KOPT-K1 (cell line): ENCODE measurements at regions not wholly inside any gene's neighbourhood (a gene's known extent, or its start where the extent isn't known, plus 50 kb on each side); places are given as distances from the start of the nearest gene placed in this dataset.
"Not testable (repeated sequence)": the region's sequence is repeated elsewhere in the genome, so short reads cannot be mapped to it uniquely, and the experiment has no call there.

Source experiments
- H3K27ac ChIP-seq: fragments of 200-600 bp; sonication (generic); 2 replicates; pipeline ENCODE4 v1.5.1; 2016; ENCODE audit warnings: antibody characterized with exemption, mild to moderate bottlenecking, low read depth, low read length; ENCODE audit not compliant: poor library complexity, severe bottlenecking
- H3K36me3 ChIP-seq: fragments of 200-600 bp; sonication (generic); 2 replicates; pipeline ENCODE4 v1.5.1; 2017; ENCODE audit warnings: antibody characterized with exemption, mild to moderate bottlenecking, low read length, moderate library complexity; ENCODE audit not compliant: insufficient read depth
- H3K9me3 ChIP-seq: fragments of 200-600 bp; sonication (generic); 2 replicates; pipeline ENCODE4 v1.5.1; 2017; ENCODE audit warnings: antibody characterized with exemption, low read length, mild to moderate bottlenecking; ENCODE audit not compliant: insufficient read depth, poor library complexity, severe bottlenecking

DNA sequence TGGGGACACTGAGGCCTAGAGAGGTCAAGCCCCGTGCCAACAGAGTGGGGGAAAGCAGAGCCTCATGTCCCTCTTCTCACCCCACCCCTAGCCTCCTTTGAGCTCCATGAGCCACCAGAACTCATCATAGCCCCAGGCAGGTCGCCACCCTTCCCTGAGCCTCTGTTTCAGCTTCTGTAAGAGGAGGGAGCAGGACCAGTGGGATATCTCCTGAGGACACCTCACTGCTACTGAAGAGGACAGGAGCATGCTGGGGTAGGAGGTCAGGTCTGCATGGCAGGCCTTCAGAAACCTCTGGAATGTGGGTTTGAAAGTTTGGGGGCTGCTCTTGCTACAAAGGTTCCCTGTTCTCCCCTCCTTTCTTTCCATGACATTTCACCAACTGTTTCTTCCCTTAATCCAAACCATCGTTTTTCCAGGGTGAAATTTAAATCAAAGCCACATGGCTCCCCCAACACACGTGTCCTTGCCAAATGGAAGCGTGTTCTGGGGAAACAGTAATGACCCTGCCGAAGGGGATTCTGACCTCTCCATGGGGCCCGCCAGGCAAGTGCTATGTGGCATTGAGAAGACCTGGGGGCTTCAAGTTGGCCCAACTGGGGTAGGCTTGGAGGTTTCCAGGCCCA is 88.1 kb upstream of the RUNX3 start:
- no peaks in the 10 kb centered on the region for H3K9me3 ChIP-seq
- no peaks in the 10 kb centered on the region for H3K36me3 ChIP-seq
- peak overlapping the region; percentile 99 for H3K27ac ChIP-seq

DNA sequence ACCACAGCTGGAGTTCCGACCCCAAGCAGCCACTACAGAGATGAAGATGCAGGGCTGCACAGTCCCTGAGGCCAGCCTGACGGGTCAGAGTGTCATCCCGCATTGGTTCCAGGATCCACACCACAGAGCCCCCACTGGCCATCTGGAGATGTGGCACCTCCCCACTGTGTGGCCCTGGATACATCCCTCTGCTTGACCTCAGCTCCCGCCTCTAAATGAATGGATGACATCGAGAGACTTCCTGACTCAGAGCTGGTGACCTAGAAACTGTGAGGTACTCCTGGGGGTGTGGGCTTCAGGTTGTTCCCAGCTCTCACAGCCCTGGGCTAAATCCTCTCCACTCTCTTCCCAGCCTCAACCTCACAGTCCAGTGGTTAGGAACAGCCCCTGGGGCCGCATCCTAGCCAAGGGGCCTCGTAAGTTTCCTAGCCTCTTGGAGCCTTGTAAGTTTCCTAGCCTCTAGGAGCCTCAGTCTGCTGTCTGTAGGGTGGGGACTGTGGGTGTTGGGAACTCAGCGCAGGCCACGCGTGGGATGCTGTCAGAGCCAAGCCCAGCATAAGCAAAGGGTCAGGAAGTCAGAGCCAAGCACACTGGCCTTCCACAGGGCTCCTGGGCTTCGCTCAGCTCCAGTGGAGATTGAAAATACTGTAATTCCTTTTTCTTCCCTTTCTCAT is 87.5 kb upstream of the RUNX3 start:
- Histone ChIP-seq H3K27ac (peak overlapping the region; percentile 99), H3K9me3 (no peaks in the 10 kb centered on the region), H3K36me3 (no peaks in the 10 kb centered on the region)

DNA sequence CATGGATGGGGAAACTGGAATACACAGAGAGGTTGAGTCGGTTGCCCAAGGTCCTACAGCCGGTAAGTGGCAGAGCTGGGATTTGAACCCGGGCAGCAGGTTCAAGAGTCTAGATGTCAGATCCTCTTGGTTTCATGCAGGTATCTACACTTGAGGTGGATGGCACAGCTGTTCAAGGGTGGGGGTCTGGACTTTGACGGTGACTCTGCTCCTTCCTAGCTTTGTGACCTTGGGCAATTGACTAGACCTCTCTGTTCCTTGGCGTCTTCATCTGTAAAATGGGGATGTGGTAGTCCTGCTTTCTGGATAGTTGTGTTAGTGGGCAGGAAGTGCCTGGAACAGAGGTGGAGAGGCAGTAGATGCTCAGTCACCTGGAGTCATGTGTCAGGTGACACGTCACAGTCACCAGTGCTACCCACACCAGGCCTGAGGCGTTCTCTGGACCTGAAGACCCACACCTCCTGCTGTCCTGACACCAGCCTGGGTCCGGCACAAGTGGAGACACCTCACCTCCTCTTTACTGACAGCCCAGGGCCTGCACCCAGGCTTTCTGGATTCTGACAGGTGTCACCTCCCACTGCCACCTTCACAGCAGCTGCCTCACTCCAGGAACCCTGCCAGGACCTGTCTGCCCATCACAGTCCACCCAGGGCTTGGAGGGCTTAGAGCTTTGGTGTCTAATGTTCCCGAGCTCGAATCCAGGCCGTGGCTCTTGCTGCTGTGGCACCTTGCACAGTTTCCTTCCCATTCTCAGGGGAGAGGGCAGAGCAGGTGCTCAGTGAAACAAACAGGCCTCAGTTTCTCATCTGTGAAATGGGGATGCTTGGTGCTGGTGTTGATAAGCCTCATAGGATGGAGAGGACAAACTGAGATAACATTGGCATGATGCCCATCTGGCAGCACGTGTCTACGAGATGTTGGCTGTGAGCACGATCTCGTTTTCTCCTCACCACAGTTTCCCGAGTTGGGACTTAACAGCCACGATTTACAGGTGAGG is 83.2 kb upstream of the RUNX3 start:
- Histone ChIP-seq H3K27ac (no peak overlapping the region), H3K36me3 (no peaks in the 10 kb centered on the region), H3K9me3 (no peaks in the 10 kb centered on the region)

DNA sequence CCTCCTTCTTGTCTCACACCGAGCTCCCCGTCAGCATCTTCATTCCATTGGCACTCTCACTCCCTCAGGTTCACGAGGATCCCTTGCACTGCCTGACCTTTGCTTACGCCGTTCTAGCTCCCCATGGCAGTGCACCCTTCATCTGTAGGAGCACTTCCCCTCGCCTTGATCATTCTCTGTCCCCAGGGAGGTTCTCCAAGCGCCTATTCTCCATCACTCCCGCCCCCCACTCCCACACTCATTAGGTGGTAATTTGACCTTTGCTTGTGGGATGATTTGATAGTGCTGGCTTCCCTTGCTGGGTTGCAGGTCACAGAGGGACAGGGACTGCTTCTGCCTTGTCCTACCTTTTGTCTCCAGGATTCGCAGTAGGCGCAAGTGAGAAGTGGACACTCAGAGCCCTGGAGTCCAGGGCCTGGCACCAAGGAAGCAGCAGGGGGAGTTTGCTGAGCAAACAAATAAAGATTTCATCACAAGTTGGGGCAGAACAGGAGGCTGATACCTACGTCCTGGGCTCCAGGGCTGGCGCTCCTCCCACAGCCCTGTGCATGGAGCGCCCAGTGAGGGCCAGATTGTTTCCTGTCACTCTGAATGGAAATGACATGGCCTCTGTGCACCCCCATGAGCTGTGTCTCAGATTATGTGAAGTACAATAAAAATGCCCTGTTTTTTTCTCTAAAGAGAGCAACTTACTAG is 82.0 kb upstream of the RUNX3 start:
- peak overlapping the region; percentile 27 for H3K27ac ChIP-seq
- H3K9me3 ChIP-seq = no peaks in the 10 kb centered on the region
- no peaks in the 10 kb centered on the region for H3K36me3 ChIP-seq

DNA sequence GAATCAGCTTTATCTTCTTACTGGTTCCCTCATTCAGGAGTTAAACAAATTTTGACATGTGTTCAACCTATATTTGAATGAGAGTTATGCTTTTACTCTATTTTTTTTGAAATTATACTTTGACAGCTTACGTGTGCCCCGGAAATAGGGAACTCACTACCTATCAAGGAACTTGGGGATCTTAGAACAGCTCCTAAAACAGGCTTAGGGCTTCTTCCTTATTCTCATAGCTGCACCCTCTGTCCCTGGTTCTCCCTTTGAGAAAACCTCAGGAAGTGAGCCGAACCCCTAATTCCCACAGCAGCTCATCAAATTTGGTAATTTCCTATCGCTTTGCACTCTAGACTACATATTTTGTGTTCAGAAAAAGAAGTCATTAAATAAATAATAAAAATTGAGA is 81.2 kb upstream of the RUNX3 start:
- Histone ChIP-seq H3K36me3 (no peaks in the 10 kb centered on the region), H3K9me3 (no peaks in the 10 kb centered on the region), H3K27ac (no peak overlapping the region)

DNA sequence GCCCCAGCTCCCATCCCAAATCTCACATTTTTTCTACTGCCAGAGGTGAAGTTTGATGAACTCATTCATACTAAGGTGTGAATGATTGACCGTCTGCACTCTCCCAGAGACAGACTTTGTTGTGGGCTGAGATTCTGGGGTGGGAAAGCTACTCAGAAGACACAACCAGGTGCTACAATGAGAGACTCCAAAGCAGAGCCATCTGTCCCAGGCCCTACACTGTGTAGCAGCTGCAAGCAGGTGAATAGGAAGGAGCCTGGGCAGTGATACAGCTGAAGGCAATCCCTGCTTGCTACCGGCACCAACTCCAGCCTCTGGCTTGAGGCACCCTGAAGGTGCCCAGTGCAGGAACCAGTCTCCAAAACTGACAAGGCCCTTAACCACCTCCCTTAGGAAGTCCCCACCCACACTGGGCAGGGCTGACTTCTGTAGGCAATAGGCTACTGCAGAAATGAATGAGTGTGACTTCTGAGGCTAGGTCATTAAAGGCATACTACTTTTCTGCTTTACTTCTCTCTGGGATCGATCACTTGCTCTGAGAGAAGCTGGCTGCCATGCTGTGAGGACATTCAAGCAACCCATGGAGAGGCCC is 79.7 kb upstream of the RUNX3 start:
- no peaks in the 10 kb centered on the region for H3K36me3 ChIP-seq
- H3K27ac ChIP-seq = peak overlapping the region; percentile 35
- H3K9me3 ChIP-seq = no peaks in the 10 kb centered on the region

DNA sequence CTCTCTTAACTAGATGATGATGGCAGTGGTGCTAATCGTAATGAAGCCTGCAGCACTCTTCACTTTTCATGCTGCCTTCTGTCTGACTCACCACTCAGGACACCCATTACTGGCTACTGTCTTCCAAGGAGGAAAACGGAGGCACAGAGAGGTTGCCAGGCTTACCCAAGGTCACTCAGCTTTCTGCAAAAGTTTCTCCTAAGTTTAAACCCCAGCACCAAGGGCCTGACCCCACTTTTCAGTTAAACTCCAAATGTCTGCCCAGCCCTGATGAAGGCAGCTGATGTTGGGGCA is 78.1 kb upstream of the RUNX3 start:
- Histone ChIP-seq H3K36me3 (no peaks in the 10 kb centered on the region), H3K27ac (peak overlapping the region; percentile 15), H3K9me3 (no peaks in the 10 kb centered on the region)

DNA sequence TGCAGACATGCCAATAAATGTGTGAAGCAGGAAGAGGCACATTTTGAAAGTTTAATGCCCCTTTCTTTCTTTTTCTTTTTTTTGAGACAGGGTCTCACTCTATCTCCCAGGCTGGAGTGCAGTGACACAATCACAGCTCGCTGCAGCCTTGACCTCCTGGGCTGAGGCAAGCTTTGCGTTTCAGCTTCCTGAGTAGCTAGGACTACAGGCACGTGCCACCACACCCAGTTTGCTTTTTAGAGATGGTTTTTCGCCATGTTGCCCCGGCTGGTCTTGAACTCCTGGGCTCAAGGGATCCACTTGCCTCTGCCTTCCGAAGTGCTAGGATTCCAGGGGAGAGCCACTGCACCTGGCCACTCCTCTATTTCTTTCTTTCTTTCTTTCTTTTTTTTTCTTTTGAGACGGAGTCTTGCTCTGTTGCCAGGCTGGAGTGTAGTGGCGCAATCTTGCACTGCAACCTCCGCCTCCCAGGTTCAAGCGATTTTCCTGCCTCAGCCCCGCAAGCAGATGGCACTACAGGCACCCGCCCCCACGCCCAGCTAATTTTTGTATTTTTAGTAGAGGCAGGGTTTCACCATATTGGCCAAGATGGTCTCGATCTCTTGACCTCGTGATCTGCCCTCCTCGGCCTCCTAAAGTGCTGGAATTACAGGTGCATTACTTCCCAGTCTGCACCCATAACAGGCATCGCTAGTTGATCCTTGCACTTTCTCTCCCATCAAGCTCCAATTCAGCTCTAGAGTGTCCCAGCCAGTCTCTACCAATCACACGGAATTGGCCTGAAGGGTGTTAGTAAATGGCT is 77.5 kb upstream of the RUNX3 start:
- H3K36me3 ChIP-seq, H3K9me3 ChIP-seq: not testable (repeated sequence)
- H3K27ac ChIP-seq = peak overlapping the region; percentile 11

DNA sequence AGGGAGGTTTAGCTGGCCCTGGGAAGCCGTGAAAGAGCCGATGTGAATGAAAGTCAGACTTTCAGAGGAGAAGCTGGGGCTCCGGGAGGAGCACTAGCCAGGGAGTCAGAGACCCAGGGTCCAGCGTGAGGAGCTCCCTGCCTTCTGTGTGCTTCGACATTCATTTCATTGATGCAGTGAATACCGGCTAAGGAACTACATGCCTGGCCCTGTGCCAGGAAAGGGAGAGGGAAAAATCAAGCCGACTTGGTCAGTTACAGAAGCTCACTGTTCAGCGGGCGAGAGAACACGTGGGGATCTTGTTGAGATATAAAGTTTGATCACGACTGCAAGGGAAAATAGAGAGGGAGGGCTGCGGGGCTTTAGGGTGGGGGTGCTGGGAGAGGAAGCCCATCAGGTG is 76.7 kb upstream of the RUNX3 start:
- Histone ChIP-seq H3K27ac (peak overlapping the region; percentile 12), H3K36me3 (no peaks in the 10 kb centered on the region), H3K9me3 (no peaks in the 10 kb centered on the region)

DNA sequence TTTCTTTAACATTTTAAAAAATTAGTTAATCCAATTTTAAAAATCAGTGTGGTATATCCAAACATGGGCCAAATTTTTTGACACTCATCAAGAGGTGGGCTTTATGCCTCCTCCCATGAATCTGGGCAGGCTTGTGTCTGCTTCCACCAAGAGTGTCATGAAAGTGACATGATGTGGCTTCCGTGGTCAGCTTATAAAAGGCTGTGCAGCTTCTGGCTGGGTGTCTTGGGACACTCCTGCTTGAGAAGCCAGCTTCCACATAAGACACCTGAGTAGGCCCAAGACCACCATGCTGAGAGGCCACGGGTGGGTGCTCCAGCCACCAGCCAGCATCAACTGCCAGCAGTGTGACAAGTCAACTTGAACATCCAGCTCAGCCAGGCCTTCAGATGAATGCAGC is 74.3 kb upstream of the RUNX3 start:
- Histone ChIP-seq H3K9me3 (no peaks in the 10 kb centered on the region), H3K36me3 (no peaks in the 10 kb centered on the region), H3K27ac (peak overlapping the region; percentile 44)

DNA sequence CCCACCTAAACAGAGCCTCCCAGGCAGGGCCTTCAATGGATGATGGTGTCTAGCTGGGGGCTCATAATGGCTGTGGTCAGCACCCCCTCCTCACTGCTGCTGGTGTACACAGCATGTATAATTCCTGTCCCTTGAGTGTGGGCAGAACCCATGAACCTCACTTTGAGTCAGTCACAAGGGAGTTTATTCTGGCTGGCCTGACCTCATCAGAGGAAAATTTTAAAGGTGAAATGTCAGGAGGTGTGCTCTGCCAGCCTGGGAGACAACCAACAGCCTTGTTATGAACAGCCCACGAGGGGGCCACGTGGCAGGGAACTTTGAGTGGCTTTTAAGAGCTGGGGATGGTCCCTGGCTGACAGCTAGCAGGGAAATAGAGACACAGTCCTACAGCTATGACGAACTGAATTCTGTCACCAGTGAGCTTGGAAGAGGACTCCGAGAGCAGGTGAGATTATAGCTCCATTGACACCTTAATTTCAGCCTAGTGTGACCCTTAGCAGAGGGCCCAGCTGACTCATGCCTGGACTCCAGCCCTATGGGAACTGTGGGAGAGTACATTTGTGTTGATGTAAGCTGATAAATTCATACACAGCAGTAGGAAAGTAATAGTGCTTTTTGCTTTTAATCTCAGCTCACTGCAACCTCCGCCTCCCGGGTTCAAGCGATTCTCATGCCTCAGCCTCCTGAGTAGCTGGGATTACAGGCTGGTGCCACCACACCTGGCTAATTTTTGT is 73.5 kb upstream of the RUNX3 start:
- Histone ChIP-seq H3K9me3 (no peaks in the 10 kb centered on the region), H3K36me3 (no peaks in the 10 kb centered on the region), H3K27ac (peak overlapping the region; percentile 23)

DNA sequence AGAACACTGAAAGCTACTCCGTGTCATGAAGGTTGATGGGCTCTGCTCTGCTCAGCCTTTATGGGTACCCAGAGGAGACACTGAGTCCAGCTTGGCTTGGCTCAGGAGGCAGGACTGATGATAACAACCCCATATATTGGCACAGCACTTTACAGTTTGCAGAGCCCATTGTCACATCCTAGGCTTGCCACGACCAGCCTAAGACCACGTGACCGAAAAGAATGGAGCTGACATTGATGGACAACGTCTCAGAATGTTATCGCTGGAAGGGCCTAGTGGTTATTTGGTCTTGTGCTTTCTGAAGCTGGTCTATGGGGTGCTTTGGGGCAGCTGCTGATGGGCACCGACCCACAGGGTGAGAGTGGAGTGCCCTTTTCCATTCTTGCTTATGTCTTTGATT is 72.9 kb upstream of the RUNX3 start:
- H3K27ac ChIP-seq = peak overlapping the region; percentile 23
- no peaks in the 10 kb centered on the region for H3K36me3 ChIP-seq
- H3K9me3 ChIP-seq = no peaks in the 10 kb centered on the region

DNA sequence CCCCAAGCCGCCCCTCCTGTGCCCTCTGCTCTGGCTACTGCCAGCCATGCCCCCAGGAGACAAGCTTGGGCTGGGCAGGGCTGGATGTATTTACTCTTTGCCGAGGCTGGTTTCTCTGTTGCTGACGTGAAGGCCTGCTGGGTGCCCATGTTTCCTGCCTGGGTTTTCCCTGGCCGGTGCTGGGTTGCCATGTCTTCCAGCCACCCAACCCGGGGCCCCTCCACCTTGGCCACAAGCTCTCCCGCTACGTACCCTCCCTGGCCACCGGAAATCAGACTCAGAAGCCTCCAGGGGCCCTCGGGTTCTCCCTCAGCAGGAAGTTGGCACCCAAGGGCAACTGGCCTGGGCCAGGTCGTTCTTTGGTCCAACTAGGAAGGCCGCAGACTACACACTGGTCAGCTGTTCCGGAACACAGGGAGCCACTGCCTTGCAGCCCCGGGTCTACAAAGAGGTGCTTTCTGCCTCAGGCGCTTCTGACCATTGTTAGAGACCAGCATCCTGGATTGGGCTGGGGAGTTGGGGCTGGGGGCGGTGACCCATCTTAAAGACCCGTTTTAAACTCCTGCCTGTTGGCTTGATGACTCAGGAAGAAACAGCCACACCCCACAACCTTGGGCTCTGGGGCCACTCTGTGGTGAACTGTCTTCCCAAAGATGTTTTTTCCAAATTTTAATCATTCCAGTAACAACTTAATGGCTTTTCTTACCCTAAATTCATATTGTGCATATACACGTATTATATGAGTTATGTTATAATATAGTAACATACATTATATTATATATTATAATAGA is 71.2 kb upstream of the RUNX3 start:
- H3K27ac ChIP-seq = peak overlapping the region; percentile 60
- H3K36me3 ChIP-seq = no peaks in the 10 kb centered on the region
- no peaks in the 10 kb centered on the region for H3K9me3 ChIP-seq
